GM10266 (cell line): ENCODE measurements at regions not wholly inside any gene's neighbourhood (a gene's known extent, or its start where the extent isn't known, plus 50 kb on each side); places are given as distances from the start of the nearest gene placed in this dataset.

Source experiments
- DNase-seq: peaks from one replicate; pipeline ENCODE4 v3.0.0; 2012; ENCODE audit errors: extremely low spot score
- CTCF ChIP-seq: IDR thresholded peaks from 2 replicates; pipeline ENCODE4 v1.5.1; 2012; ENCODE audit warnings: mild to moderate bottlenecking, low read depth; ENCODE audit not compliant: control insufficient read depth, insufficient read depth; ENCODE audit errors: missing control alignments

GRCh38 chr15:35701402-35702046 is 155.6 kb upstream of the DPH6 start:
- no peak for TF ChIP-seq CTCF
- DNase-seq = no peak

GRCh38 chr15:35702946-35703495 is 157.1 kb upstream of the DPH6 start:
- no peak for TF ChIP-seq CTCF

GRCh38 chr15:35705030-35705883 is 159.3 kb upstream of the DPH6 start:
- no peak for TF ChIP-seq CTCF
- DNase-seq = no peak

More at GRCh38 chr15:35702946-35703495, 157.1 kb upstream of the DPH6 start:
- no peak for DNase-seq

GRCh38 chr15:35705884-35706585 is 160.1 kb upstream of the DPH6 start:
- TF ChIP-seq CTCF = no peak
- no peak for DNase-seq

GRCh38 chr15:35712956-35713355 is 167.0 kb upstream of the DPH6 start:
- no peak for DNase-seq
- TF ChIP-seq CTCF = no peak

- no peak for TF ChIP-seq CTCF
- DNase-seq = no peak
These were observed 167.8 kb upstream of the DPH6 start for GRCh38 chr15:35713733-35714132.
